HL-60 (cell line): ENCODE measurements at regions not wholly inside any gene's neighbourhood (a gene's known extent, or its start where the extent isn't known, plus 50 kb on each side); places are given as distances from the start of the nearest gene placed in this dataset.

Source experiments
- POLR2AphosphoS5 ChIP-seq: IDR thresholded peaks from 2 replicates; pipeline ENCODE4 v1.6.1; 2012; ENCODE audit warnings: low read depth
- SPI1 ChIP-seq: IDR thresholded peaks from 2 replicates; pipeline ENCODE4 v1.6.1; 2012; ENCODE audit warnings: low read depth, mild to moderate bottlenecking, borderline replicate concordance
- TF ChIP-seq, protein P1 (sequence below): IDR thresholded peaks from one replicate; pipeline ENCODE4 v1.5.1; 2011; ENCODE audit warnings: low read length, control low read depth, inconsistent platforms; ENCODE audit not compliant: insufficient read depth
- TF ChIP-seq, protein P2 (sequence below): IDR thresholded peaks from 2 replicates; pipeline ENCODE4 v1.6.1; 2012; ENCODE audit warnings: low read depth; ENCODE audit not compliant: insufficient replicate concordance

DNA sequence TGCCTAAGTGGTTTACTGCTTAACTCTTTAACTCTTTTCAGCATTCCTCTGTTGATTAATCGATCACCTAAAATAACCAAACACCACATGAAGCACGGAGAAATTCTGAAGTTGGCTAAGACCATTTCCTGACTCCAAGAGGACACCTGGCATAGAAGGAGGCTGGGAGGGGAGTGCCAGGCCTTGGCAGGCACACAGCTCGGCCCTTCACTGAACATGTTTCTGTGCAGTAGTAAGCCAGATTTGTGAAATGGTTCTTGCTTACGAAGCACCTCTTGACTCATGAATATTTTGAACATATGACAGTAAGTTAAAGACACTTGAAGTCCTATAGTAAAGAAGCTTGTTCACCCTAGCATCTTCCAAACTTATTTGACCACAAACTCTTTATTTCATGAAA is 82.3 kb downstream of the FOXL1 start:
- TF ChIP-seq, protein P1, sequence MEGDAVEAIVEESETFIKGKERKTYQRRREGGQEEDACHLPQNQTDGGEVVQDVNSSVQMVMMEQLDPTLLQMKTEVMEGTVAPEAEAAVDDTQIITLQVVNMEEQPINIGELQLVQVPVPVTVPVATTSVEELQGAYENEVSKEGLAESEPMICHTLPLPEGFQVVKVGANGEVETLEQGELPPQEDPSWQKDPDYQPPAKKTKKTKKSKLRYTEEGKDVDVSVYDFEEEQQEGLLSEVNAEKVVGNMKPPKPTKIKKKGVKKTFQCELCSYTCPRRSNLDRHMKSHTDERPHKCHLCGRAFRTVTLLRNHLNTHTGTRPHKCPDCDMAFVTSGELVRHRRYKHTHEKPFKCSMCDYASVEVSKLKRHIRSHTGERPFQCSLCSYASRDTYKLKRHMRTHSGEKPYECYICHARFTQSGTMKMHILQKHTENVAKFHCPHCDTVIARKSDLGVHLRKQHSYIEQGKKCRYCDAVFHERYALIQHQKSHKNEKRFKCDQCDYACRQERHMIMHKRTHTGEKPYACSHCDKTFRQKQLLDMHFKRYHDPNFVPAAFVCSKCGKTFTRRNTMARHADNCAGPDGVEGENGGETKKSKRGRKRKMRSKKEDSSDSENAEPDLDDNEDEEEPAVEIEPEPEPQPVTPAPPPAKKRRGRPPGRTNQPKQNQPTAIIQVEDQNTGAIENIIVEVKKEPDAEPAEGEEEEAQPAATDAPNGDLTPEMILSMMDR = no peak
- TF ChIP-seq POLR2AphosphoS5 (no peak), SPI1 (no peak)
- TF ChIP-seq, protein P2, sequence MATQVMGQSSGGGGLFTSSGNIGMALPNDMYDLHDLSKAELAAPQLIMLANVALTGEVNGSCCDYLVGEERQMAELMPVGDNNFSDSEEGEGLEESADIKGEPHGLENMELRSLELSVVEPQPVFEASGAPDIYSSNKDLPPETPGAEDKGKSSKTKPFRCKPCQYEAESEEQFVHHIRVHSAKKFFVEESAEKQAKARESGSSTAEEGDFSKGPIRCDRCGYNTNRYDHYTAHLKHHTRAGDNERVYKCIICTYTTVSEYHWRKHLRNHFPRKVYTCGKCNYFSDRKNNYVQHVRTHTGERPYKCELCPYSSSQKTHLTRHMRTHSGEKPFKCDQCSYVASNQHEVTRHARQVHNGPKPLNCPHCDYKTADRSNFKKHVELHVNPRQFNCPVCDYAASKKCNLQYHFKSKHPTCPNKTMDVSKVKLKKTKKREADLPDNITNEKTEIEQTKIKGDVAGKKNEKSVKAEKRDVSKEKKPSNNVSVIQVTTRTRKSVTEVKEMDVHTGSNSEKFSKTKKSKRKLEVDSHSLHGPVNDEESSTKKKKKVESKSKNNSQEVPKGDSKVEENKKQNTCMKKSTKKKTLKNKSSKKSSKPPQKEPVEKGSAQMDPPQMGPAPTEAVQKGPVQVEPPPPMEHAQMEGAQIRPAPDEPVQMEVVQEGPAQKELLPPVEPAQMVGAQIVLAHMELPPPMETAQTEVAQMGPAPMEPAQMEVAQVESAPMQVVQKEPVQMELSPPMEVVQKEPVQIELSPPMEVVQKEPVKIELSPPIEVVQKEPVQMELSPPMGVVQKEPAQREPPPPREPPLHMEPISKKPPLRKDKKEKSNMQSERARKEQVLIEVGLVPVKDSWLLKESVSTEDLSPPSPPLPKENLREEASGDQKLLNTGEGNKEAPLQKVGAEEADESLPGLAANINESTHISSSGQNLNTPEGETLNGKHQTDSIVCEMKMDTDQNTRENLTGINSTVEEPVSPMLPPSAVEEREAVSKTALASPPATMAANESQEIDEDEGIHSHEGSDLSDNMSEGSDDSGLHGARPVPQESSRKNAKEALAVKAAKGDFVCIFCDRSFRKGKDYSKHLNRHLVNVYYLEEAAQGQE = no peak
